ENCODE measurements at regions not wholly inside any gene's neighbourhood (a gene's known extent, or its start where the extent isn't known, plus 50 kb on each side); places are given as distances from the start of the nearest gene placed in this dataset.
"Not testable (repeated sequence)": the region's sequence is repeated elsewhere in the genome, so short reads cannot be mapped to it uniquely, and the experiment has no call there.

DNA sequence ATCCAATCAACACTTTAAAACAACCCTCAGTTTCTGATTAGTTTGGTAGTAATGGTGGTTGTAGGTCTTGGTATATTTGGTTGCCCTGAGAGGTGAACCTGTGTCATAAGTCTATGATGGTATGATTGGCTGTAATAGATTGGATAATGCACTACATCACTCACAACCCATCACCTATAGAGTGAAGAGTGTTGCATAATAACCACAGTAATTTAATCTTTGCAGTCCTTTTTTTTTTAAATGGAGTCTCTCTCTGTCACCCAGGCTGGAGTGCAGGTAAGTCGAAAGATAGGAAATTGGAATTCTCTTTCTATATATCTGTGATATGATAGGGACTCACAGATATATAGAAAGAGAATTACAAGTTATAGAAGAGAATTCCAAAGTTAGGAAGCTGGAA is 133.4 kb upstream of the PGR start:
- no peak overlapping the region for H3K4me3 ChIP-seq (ENCODE audit: low read depth, low read length)
- DNase-seq (ENCODE audit: low read depth) = no peak
- TF ChIP-seq, protein P1, sequence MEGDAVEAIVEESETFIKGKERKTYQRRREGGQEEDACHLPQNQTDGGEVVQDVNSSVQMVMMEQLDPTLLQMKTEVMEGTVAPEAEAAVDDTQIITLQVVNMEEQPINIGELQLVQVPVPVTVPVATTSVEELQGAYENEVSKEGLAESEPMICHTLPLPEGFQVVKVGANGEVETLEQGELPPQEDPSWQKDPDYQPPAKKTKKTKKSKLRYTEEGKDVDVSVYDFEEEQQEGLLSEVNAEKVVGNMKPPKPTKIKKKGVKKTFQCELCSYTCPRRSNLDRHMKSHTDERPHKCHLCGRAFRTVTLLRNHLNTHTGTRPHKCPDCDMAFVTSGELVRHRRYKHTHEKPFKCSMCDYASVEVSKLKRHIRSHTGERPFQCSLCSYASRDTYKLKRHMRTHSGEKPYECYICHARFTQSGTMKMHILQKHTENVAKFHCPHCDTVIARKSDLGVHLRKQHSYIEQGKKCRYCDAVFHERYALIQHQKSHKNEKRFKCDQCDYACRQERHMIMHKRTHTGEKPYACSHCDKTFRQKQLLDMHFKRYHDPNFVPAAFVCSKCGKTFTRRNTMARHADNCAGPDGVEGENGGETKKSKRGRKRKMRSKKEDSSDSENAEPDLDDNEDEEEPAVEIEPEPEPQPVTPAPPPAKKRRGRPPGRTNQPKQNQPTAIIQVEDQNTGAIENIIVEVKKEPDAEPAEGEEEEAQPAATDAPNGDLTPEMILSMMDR (conservative IDR thresholded peaks at IDR 0.05; ENCODE audit: low read depth, low read length) = no peak

DNA sequence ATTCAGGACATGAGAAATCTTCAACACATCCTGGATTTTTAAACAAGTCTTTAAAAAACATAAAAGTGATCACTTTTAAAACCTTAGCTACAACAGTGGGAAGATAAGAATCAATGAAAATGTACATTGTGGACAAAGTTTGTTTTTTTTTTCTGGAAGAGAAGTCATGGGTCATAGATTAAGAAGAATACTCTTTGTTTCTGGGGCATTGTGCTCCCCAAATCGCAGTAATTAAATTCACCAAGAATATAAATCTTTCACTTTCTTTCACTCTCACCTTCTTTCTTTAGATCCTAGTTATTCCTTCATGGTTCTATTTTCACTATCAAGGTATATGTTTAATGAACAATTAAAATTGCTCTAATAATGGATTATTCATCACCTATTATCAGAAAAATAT is 132.6 kb upstream of the PGR start:
- TF ChIP-seq, protein P1 (conservative IDR thresholded peaks at IDR 0.05; ENCODE audit: low read depth, low read length) = no peak
- no peak for DNase-seq (ENCODE audit: low read depth)
- H3K4me3 ChIP-seq (ENCODE audit: low read depth, low read length) = no peak overlapping the region

DNA sequence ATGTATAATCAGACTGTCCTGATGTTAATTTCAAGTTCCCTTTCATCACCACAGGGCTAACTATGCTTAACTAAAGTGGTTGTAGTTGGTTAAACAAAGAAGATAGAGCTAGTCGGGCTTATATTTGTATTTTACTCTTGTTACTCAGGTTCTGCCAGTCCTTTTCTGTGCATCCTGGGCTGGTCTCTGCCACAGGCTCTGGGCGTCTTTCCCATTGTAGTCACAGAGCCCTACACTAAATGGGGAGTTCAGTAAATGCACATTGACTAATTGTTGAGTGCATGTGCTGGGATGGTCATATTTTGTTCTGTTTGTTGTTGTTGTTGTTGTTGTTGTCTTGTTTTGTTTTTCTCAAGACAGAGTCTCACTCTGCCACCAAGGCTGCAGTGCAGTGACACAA is 125.4 kb upstream of the PGR start:
- no peak for DNase-seq (ENCODE audit: low read depth)
- TF ChIP-seq, protein P1 (conservative IDR thresholded peaks at IDR 0.05; ENCODE audit: low read depth, low read length) = no peak
- no peak overlapping the region for H3K4me3 ChIP-seq (ENCODE audit: low read depth, low read length)

DNA sequence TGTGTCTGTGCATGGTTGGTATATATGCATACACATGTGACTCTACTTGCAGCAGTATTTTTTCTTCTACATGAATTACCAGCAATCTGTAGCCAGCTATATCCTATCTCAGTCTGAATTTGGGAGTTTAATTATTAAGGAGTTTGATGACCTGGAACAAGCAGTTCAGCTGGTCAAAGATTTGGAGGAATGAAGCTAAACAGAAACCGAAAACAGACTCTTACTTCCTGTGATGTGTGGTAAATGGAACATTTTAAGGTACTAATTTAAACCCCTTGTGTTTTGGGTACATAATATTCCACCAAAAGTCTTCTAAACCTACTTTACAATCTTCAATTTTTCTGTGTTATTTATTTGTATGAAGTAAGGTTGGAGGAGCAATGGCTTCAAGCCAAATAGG is 124.4 kb upstream of the PGR start:
- DNase-seq (ENCODE audit: low read depth) = no peak
- no peak overlapping the region for H3K4me3 ChIP-seq (ENCODE audit: low read depth, low read length)
- TF ChIP-seq, protein P1 (conservative IDR thresholded peaks at IDR 0.05; ENCODE audit: low read depth, low read length) = no peak

DNA sequence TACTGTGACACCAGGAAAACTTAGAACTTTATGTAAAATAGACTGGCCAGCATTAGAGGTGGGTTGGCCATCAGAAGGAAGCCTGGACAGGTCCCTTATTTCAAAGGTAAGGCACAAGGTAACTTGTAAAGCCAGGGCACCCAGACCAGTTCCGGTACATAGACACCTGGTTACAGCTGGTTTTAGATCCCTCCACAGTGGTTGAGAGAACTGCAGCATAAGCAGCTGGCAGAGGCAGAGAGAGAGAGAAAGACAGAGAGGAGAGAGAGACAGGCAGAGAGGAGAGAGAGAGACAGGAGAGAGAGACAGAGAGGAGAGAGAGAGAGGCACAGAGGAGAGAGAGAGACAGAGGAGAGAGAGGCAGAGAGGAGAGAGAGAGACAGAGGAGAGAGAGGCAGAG is 116.0 kb upstream of the PGR start:
- DNase-seq (ENCODE audit: low read depth); H3K4me3 ChIP-seq (ENCODE audit: low read depth, low read length): not testable (repeated sequence)

DNA sequence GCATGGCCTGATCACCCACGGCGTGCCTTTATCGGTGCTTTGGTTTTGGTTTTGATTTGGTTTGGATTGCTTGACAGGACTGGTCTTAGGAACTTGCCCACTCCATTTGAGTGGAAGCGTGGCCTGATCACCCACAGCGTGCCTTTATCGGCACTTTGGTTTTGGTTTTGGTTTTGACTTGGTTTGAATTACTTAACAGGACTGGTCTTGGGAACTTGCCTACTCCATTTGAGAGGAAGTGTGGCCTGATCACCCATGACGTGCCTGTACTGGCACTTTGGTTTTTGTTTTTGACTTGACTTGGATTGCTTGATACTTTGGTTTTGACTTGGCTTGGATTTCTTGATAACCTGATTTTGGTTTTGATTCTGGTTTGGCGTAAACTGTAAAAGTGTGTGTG is 115.5 kb upstream of the PGR start:
- not testable (repeated sequence) for DNase-seq (ENCODE audit: low read depth); H3K4me3 ChIP-seq (ENCODE audit: low read depth, low read length)

DNA sequence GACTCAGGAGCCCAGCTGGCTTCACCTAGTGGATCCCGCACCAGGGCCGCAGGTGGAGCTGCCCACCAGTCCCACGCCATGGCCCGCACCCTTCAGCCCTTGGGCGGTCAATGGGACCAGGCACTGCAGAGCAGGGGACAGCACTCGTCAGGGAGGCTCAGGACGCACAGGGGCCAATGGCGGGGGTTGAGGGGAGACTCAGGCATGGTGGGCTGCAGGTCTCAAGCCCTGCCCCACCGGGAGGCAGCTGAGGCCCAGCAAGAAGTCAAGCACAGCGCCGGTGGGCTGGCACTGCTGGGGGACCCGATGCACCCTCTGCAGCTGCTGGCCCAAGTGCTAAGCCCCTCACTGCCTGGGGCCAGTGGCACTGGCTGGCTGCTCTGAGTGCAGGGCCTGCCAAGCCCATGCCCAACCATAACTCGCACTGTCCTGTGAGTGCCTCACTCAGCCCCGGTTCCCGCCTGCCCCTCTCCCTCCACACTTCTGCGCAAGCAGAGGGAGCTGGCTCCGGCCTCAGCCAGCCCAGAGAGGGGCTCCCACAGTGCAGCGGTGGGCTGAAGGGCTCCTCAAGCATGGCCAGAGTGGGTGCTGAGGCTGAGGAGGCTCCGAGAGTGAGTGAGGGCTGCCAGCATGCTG is 111.7 kb upstream of the PGR start:
- TF ChIP-seq, protein P1 (conservative IDR thresholded peaks at IDR 0.05; ENCODE audit: low read depth, low read length) = no peak
- DNase-seq (ENCODE audit: low read depth) = no peak
- H3K4me3 ChIP-seq (ENCODE audit: low read depth, low read length) = no peak overlapping the region

DNA sequence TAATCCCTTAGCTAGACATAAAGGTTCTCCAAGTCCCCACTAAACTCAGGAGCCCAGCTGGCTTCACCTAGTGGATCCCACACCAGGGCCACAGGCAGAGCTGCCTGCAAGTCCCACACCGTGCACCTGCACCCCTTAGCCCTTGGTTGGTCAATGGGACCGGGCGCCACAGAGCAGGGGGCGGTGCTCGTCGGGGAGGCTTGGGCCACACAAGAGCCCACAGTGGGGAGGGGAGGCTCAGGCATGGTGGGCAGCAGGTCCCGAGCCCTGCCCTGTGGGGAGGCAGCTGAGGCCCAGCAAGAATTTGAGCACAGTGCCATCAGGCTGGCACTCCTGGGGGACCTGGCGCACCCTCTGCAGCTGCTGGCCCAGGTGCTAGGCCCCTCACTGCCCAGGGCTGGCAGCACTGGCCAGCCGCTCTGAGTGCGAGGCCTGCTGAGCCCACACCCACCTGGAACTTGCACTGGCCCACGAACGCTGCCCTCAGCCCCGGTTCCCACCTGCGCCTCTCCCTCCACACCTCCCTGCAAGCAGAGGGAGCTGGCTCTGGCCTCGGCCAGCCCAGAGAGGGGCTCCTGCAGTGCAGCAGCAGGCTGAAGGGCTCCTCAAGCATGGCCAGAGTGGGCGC is 101.7 kb upstream of the PGR start:
- H3K4me3 ChIP-seq (ENCODE audit: low read depth, low read length); DNase-seq (ENCODE audit: low read depth): not testable (repeated sequence)
